ENCODE measurements at regions not wholly inside any gene's neighbourhood (a gene's known extent, or its start where the extent isn't known, plus 50 kb on each side); places are given as distances from the start of the nearest gene placed in this dataset.

DNA sequence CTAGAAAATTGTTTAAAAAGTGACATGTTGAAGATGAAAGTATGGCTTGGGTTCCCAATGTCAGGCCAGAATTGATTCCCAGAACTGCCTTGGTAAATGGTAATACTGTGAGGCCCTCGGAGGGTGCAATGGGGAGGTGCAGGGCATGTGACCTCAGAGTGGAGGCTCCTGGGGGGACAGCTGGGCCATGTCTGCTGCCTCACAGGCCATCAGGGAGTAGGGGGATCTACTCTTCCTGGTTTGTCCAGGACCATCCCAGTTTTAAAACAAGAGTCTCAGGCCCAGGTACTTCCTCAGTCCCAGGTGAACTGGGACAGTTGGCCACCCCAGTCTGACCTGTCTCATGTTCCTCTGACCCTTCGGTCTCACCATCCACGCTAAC lies 55.3 kb upstream of the SNX9 start:
- peaks cover 24% of the 10 kb centered on the region for H3K4me1 ChIP-seq (ENCODE audit: low read depth, poor library complexity, severe bottlenecking)
- H3K79me2 ChIP-seq (ENCODE audit: insufficient read depth, low read depth), result no peaks in the 10 kb centered on the region
- no peaks in the 10 kb centered on the region for H3K36me3 ChIP-seq (ENCODE audit: insufficient read depth)
- H3K4me2 ChIP-seq, result no peak overlapping the region
- H3K9ac ChIP-seq, result no peak overlapping the region
- TF ChIP-seq, protein P1, sequence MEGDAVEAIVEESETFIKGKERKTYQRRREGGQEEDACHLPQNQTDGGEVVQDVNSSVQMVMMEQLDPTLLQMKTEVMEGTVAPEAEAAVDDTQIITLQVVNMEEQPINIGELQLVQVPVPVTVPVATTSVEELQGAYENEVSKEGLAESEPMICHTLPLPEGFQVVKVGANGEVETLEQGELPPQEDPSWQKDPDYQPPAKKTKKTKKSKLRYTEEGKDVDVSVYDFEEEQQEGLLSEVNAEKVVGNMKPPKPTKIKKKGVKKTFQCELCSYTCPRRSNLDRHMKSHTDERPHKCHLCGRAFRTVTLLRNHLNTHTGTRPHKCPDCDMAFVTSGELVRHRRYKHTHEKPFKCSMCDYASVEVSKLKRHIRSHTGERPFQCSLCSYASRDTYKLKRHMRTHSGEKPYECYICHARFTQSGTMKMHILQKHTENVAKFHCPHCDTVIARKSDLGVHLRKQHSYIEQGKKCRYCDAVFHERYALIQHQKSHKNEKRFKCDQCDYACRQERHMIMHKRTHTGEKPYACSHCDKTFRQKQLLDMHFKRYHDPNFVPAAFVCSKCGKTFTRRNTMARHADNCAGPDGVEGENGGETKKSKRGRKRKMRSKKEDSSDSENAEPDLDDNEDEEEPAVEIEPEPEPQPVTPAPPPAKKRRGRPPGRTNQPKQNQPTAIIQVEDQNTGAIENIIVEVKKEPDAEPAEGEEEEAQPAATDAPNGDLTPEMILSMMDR (conservative IDR thresholded peaks at IDR 0.05; ENCODE audit: low read depth, low read length), result no peak
- no peak overlapping the region for H3K4me3 ChIP-seq (IDR thresholded peaks at IDR 0.05; ENCODE audit: insufficient read depth, low read depth, low read length)
- no peak overlapping the region for H2AFZ ChIP-seq (ENCODE audit: low read depth)
- no peak overlapping the region for H3K27ac ChIP-seq
- H4K20me1 ChIP-seq (ENCODE audit: insufficient read depth), result no peaks in the 10 kb centered on the region
- H3K27me3 ChIP-seq (ENCODE audit: insufficient read depth, low read depth), result peaks cover 9% of the 10 kb centered on the region; the same call in 1 of the 2 replicates

DNA sequence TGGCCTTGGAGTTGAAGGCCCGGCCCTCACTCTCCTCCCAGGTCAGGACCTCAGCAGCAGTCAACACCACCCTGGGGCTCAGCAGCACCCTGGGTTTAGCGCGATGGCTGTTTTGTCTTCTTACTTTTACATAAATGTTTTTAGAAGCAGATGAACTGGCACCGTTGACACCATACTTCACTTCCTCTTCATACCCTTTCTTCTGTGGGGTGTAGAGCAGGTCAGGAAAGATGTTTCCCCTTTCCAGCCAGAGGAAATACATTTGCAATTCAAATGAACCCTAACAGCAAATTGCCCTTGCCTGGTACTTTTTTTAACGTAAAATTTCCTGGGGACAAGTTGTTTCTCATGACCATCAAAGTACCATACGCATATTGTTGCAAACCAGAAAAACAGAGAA lies 54.7 kb upstream of the SNX9 start:
- Histone ChIP-seq H3K27me3 (ENCODE audit: insufficient read depth, low read depth) (peaks cover 5% of the 10 kb centered on the region; the same call in 1 of the 2 replicates), H4K20me1 (ENCODE audit: insufficient read depth) (no peaks in the 10 kb centered on the region), H3K27ac (no peak overlapping the region), H3K4me3 (IDR thresholded peaks at IDR 0.05; ENCODE audit: insufficient read depth, low read depth, low read length) (no peak overlapping the region), H2AFZ (ENCODE audit: low read depth) (no peak overlapping the region), H3K9ac (no peak overlapping the region), H3K79me2 (ENCODE audit: insufficient read depth, low read depth) (no peaks in the 10 kb centered on the region), H3K36me3 (ENCODE audit: insufficient read depth) (no peaks in the 10 kb centered on the region), H3K4me2 (no peak overlapping the region), H3K4me1 (ENCODE audit: low read depth, poor library complexity, severe bottlenecking) (peaks cover 19% of the 10 kb centered on the region)
- TF ChIP-seq, protein P1 (conservative IDR thresholded peaks at IDR 0.05; ENCODE audit: low read depth, low read length), result no peak

DNA sequence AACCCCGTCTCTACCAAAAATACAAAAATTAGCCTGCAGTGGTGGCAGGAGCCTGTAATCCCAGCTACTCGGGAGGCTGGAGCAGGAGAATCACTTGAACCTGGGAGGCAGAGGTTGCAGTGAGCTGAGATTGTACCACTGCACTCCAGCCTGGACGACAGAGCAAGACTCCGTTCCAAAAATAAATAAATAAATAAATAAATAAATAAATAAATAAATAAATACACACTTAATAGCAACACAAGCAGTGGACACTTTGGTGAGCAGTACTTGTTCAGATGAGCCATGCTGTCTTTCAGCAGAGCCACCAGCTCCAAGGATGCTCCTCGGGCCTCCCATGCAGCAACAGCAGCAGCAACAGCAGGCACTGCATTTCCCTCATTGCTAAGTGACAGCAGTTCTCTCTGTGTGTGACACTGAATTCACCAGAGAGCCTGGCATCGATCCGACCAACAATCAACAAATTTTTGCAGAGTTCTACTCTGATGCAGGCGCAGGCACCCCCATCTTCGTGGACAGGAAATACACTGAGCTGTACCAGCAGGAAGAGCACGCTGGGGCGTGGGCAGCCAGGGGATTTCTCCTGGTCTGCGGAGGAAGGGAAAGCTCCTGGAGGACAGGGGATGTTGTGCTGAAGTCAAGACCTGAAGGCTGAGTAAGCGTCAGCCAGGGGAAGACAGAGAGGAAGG lies 54.0 kb upstream of the SNX9 start:
- Histone ChIP-seq H3K4me2 (no peak overlapping the region), H3K36me3 (ENCODE audit: insufficient read depth) (no peaks in the 10 kb centered on the region), H3K9ac (no peak overlapping the region), H3K4me1 (ENCODE audit: low read depth, poor library complexity, severe bottlenecking) (peaks cover 12% of the 10 kb centered on the region), H2AFZ (ENCODE audit: low read depth) (no peak overlapping the region), H3K79me2 (ENCODE audit: insufficient read depth, low read depth) (no peaks in the 10 kb centered on the region), H4K20me1 (ENCODE audit: insufficient read depth) (no peaks in the 10 kb centered on the region), H3K27me3 (ENCODE audit: insufficient read depth, low read depth) (peaks cover 5% of the 10 kb centered on the region; the same call in 1 of the 2 replicates), H3K4me3 (IDR thresholded peaks at IDR 0.05; ENCODE audit: insufficient read depth, low read depth, low read length) (no peak overlapping the region), H3K27ac (no peak overlapping the region)
- TF ChIP-seq, protein P1 (conservative IDR thresholded peaks at IDR 0.05; ENCODE audit: low read depth, low read length), result no peak

DNA sequence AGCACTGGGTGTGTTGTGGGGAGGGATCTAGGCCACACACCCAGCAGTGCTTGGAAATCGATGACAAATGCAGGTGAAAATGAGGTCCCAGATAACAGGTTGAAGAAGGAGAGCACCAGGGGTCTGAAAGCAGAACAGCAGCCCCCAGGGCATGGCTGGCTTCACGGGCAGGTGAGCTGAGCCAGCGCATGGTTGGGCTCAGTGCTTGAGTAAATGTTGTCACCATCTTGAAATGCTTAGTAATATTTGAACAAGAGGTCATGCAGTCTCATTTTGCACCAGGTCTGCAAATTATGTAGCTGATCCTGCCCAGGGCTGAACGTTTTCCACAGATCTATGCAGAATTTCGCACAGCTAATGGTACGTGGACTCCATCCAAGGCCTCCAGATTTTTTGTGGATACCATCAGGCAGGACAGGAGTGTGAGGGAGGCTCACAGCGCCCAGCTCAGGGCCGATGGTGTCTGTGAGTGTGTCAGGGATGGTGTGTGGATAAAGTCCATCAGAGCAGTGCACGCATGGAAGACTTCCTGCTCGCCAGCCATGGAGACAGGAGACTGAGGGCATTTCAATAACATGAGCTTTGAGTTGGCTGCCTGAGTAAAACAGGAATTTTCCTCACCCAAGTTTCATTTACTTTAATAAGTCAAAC lies 53.1 kb upstream of the SNX9 start:
- Histone ChIP-seq H4K20me1 (ENCODE audit: insufficient read depth) (no peaks in the 10 kb centered on the region), H3K4me1 (ENCODE audit: low read depth, poor library complexity, severe bottlenecking) (peaks cover 3% of the 10 kb centered on the region), H3K9ac (no peak overlapping the region), H3K27me3 (ENCODE audit: insufficient read depth, low read depth) (peaks cover 5% of the 10 kb centered on the region; the same call in 1 of the 2 replicates), H2AFZ (ENCODE audit: low read depth) (no peak overlapping the region), H3K4me3 (IDR thresholded peaks at IDR 0.05; ENCODE audit: insufficient read depth, low read depth, low read length) (no peak overlapping the region), H3K79me2 (ENCODE audit: insufficient read depth, low read depth) (no peaks in the 10 kb centered on the region), H3K4me2 (no peak overlapping the region), H3K36me3 (ENCODE audit: insufficient read depth) (no peaks in the 10 kb centered on the region), H3K27ac (no peak overlapping the region)
- TF ChIP-seq, protein P1 (conservative IDR thresholded peaks at IDR 0.05; ENCODE audit: low read depth, low read length), result no peak

All from KMS-11 (cell line).